SK-N-SH (cell line): ENCODE measurements at regions not wholly inside any gene's neighbourhood (a gene's known extent, or its start where the extent isn't known, plus 50 kb on each side); places are given as distances from the start of the nearest gene placed in this dataset.

Source experiments
- EP300 ChIP-seq, 2 experiments: IDR thresholded peaks; 2 replicates each; pipeline versions ENCODE4 v1.4.0 to v1.6.1; 2012; ENCODE audit warnings: borderline replicate concordance in 1 of 2, low read depth in 1 of 2, low read length in 1 of 2
- GATA2 ChIP-seq: sonication (generic); formaldehyde crosslinking; IDR thresholded peaks from 2 replicates; pipeline ENCODE4 v1.5.0; 2020; ENCODE audit warnings: mild to moderate bottlenecking, missing genetic modification reagents
- POLR2AphosphoS5 ChIP-seq: IDR thresholded peaks from 2 replicates; pipeline ENCODE4 v1.6.1; 2012; ENCODE audit warnings: low read depth, low read length
- RFX5 ChIP-seq: IDR thresholded peaks from 2 replicates; pipeline ENCODE4 v1.6.1; 2012; ENCODE audit warnings: mild to moderate bottlenecking, improper control_type of control experiment, low read length
- YY1 ChIP-seq: IDR thresholded peaks from 2 replicates; pipeline ENCODE4 v1.4.0; 2012; ENCODE audit warnings: low read depth, mild to moderate bottlenecking
- TF ChIP-seq, protein P1 (sequence below): fragments of 150-350 bp; IDR thresholded peaks from 2 replicates; pipeline ENCODE4 v1.6.1; 2017; ENCODE audit warnings: antibody characterized with exemption, low read length, low read depth, borderline replicate concordance
- TF ChIP-seq, protein P2 (sequence below): fragments of 200-600 bp; sonication (generic); IDR thresholded peaks from 2 replicates; pipeline ENCODE4 v1.6.1; 2017; ENCODE audit warnings: antibody characterized with exemption, mild to moderate bottlenecking, moderate library complexity
- TF ChIP-seq, protein P3 (sequence below): IDR thresholded peaks from 2 replicates; pipeline ENCODE4 v1.4.0; 2012; ENCODE audit warnings: low read depth, borderline replicate concordance

DNA sequence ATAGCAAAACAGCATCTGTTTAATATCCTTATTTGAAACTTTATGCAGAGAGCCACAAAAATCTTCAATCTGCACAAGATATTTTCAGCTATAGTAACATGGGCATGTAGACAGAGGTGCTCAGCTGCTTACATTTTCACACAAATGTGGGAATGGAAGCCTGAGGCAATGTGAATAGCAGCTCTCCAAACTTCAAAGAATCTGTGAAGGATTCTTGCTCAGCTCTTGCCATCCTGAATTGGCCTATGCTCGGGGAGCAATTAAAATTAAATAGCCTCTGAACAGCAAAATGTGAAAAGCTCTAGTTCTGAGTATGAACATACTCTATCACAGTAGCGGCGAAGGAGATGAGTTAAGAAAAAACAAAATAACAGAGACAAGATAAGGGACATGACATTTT, 1523.8 kb downstream of the PCDH7 start:
- TF ChIP-seq YY1 (no peak), EP300 (IDR thresholded peaks at IDR 0.05; ENCODE audit: borderline replicate concordance in 1 of 2, low read depth in 1 of 2, low read length in 1 of 2) (no peak), RFX5 (no peak), POLR2AphosphoS5 (no peak), GATA2 (no peak)
- TF ChIP-seq, protein P1, sequence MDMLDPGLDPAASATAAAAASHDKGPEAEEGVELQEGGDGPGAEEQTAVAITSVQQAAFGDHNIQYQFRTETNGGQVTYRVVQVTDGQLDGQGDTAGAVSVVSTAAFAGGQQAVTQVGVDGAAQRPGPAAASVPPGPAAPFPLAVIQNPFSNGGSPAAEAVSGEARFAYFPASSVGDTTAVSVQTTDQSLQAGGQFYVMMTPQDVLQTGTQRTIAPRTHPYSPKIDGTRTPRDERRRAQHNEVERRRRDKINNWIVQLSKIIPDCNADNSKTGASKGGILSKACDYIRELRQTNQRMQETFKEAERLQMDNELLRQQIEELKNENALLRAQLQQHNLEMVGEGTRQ, result no peak
- TF ChIP-seq, protein P2, sequence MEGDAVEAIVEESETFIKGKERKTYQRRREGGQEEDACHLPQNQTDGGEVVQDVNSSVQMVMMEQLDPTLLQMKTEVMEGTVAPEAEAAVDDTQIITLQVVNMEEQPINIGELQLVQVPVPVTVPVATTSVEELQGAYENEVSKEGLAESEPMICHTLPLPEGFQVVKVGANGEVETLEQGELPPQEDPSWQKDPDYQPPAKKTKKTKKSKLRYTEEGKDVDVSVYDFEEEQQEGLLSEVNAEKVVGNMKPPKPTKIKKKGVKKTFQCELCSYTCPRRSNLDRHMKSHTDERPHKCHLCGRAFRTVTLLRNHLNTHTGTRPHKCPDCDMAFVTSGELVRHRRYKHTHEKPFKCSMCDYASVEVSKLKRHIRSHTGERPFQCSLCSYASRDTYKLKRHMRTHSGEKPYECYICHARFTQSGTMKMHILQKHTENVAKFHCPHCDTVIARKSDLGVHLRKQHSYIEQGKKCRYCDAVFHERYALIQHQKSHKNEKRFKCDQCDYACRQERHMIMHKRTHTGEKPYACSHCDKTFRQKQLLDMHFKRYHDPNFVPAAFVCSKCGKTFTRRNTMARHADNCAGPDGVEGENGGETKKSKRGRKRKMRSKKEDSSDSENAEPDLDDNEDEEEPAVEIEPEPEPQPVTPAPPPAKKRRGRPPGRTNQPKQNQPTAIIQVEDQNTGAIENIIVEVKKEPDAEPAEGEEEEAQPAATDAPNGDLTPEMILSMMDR, result no peak
- TF ChIP-seq, protein P3, sequence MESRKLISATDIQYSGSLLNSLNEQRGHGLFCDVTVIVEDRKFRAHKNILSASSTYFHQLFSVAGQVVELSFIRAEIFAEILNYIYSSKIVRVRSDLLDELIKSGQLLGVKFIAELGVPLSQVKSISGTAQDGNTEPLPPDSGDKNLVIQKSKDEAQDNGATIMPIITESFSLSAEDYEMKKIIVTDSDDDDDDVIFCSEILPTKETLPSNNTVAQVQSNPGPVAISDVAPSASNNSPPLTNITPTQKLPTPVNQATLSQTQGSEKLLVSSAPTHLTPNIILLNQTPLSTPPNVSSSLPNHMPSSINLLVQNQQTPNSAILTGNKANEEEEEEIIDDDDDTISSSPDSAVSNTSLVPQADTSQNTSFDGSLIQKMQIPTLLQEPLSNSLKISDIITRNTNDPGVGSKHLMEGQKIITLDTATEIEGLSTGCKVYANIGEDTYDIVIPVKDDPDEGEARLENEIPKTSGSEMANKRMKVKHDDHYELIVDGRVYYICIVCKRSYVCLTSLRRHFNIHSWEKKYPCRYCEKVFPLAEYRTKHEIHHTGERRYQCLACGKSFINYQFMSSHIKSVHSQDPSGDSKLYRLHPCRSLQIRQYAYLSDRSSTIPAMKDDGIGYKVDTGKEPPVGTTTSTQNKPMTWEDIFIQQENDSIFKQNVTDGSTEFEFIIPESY, result no peak
